Keratinocyte (primary cell): ENCODE measurements at regions not wholly inside any gene's neighbourhood (a gene's known extent, or its start where the extent isn't known, plus 50 kb on each side); places are given as distances from the start of the nearest gene placed in this dataset.
A peak's percentile ranks its signal among the peaks of the same experiment; 100 is the strongest.

Experiments
- DNase-seq: peaks from one replicate; pipeline ENCODE4 v3.0.0-alpha.2; 2011; ENCODE audit warnings: low read depth, missing footprints, low spot score
- FAIRE-seq: peaks from 2 replicates; lab custom pipeline; 2011; peaks lifted over from hg19 to GRCh38; lab: Jason Lieb, UNC
- H2AFZ ChIP-seq: 2 replicates; pipeline ENCODE4 v1.6.0; 2012; ENCODE audit warnings: low read length, control low read depth, inconsistent platforms; ENCODE audit not compliant: control insufficient read depth
- H3K27ac ChIP-seq: 2 replicates; pipeline ENCODE4 v1.5.1; 2011; ENCODE audit warnings: low read length; ENCODE audit not compliant: control insufficient read depth, insufficient read depth
- H3K27me3 ChIP-seq: 3 replicates; pipeline ENCODE4 v1.6.0; 2011; ENCODE audit warnings: low read length; ENCODE audit not compliant: control insufficient read depth, insufficient read depth; ENCODE audit errors: extremely low read depth
- H3K36me3 ChIP-seq, 2 experiments: 2 replicates in 1 of 2; 3 replicates in 1 of 2; pipeline ENCODE4 v1.5.1; 2011; ENCODE audit warnings: low read length in 2 of 2, mild to moderate bottlenecking in 1 of 2; ENCODE audit not compliant: control insufficient read depth in 2 of 2, insufficient read depth in 2 of 2; ENCODE audit errors: extremely low read depth in 1 of 2
- H3K4me1 ChIP-seq: 3 replicates; pipeline ENCODE4 v1.5.1; 2011; ENCODE audit warnings: low read length; ENCODE audit not compliant: control insufficient read depth, insufficient read depth; ENCODE audit errors: extremely low read depth
- H3K4me2 ChIP-seq: 3 replicates; pipeline ENCODE4 v1.6.0; 2011; ENCODE audit warnings: low read depth, low read length; ENCODE audit not compliant: control insufficient read depth, insufficient read depth; ENCODE audit errors: extremely low read depth
- H3K4me3 ChIP-seq, 3 experiments: fragments of 200-600 bp in 1 of 3; sonication (generic) in 1 of 3; 2 replicates in 2 of 3; 3 replicates in 1 of 3; pipeline ENCODE4 v1.5.1; 2011 to 2016; ENCODE audit warnings: low read length in 3 of 3, mild to moderate bottlenecking in 3 of 3, control low read depth in 2 of 3, inconsistent platforms in 1 of 3, low read depth in 1 of 3, mixed read lengths in 1 of 3, mixed run types in 1 of 3, moderate library complexity in 1 of 3; ENCODE audit not compliant: control insufficient read depth in 2 of 3, insufficient read depth in 2 of 3; ENCODE audit errors: extremely low read depth in 1 of 3
- H3K79me2 ChIP-seq: 2 replicates; pipeline ENCODE4 v1.6.0; 2012; ENCODE audit warnings: low read length; ENCODE audit not compliant: control insufficient read depth, insufficient read depth
- H3K9ac ChIP-seq: 3 replicates; pipeline ENCODE4 v1.6.0; 2011; ENCODE audit warnings: low read length; ENCODE audit not compliant: control insufficient read depth, insufficient read depth; ENCODE audit errors: extremely low read depth
- H3K9me1 ChIP-seq: 3 replicates; pipeline ENCODE4 v1.6.0; 2011; ENCODE audit warnings: low read length; ENCODE audit not compliant: control insufficient read depth, insufficient read depth; ENCODE audit errors: extremely low read depth
- H3K9me3 ChIP-seq: 2 replicates; pipeline ENCODE4 v1.5.1; 2012; ENCODE audit warnings: low read depth, low read length; ENCODE audit not compliant: control insufficient read depth
- H4K20me1 ChIP-seq: 3 replicates; pipeline ENCODE4 v1.6.0; 2011; ENCODE audit warnings: low read length; ENCODE audit not compliant: control insufficient read depth, insufficient read depth; ENCODE audit errors: extremely low read depth
- CTCF ChIP-seq, 3 experiments: IDR thresholded peaks in 1 of 3; conservative IDR thresholded peaks in 1 of 3; optimal IDR thresholded peaks in 1 of 3; 2 replicates in 2 of 3; 3 replicates in 1 of 3; pipeline versions ENCODE3 to v1.5.1; 2011; ENCODE audit warnings: low read length in 3 of 3, mild to moderate bottlenecking in 3 of 3, moderate library complexity in 2 of 3, control low read depth in 1 of 3, inconsistent platforms in 1 of 3; ENCODE audit not compliant: insufficient read depth in 2 of 3; ENCODE audit errors: extremely low read depth in 1 of 3
- EZH2 ChIP-seq: IDR thresholded peaks from one replicate; pipeline ENCODE4 v1.6.1; 2012; ENCODE audit warnings: inconsistent platforms, mild to moderate bottlenecking, low read length, moderate library complexity
- dilution Hi-C: fragments of 300-500 bp; cut with MboI; formaldehyde crosslinking; loops from one replicate; pipeline ENCODE4 v1.7.0; 2020; ENCODE audit warnings: low sequenced_read_pairs; ENCODE audit not compliant: extremely low pct_ligation_motif_present

GRCh38 chr4:20194123-20195013 is 57.3 kb upstream of the SLIT2 start:
- peak; percentile 26 for DNase-seq
- H3K27me3 ChIP-seq: no peaks in the 10 kb centered on the region
- H3K9me3 ChIP-seq: no peaks in the 10 kb centered on the region
- peak overlapping the region; percentile 21 for H2AFZ ChIP-seq
- H3K4me3 ChIP-seq: no peak overlapping the region
- no peaks in the 10 kb centered on the region for H3K79me2 ChIP-seq
- no peaks in the 10 kb centered on the region for H4K20me1 ChIP-seq
- H3K9me1 ChIP-seq: no peaks in the 10 kb centered on the region
- peak overlapping the region; percentile 52 for H3K4me2 ChIP-seq
- TF ChIP-seq CTCF (optimal IDR thresholded peaks at IDR 0.05 in 1 of 3, IDR thresholded peaks at IDR 0.05 in 1 of 3, conservative IDR thresholded peaks at IDR 0.05 in 1 of 3; ENCODE audit: extremely low read depth in 1 of 3, insufficient read depth in 2 of 3, low read length in 3 of 3): no peak
- peaks cover 36% of the 10 kb centered on the region for H3K4me1 ChIP-seq
- FAIRE-seq: no peak
- H3K9ac ChIP-seq: peak overlapping the region; percentile 7
- no peaks in the 10 kb centered on the region for H3K36me3 ChIP-seq
- peak overlapping the region; percentile 82 for H3K27ac ChIP-seq
- dilution Hi-C loops: no loop called here

GRCh38 chr4:20193141-20193936 is 58.4 kb upstream of the SLIT2 start:
- H3K79me2 ChIP-seq: no peaks in the 10 kb centered on the region
- H3K27me3 ChIP-seq: no peaks in the 10 kb centered on the region
- no peaks in the 10 kb centered on the region for H3K9me3 ChIP-seq
- H3K36me3 ChIP-seq: no peaks in the 10 kb centered on the region
- peak overlapping the region; percentile 58 for H2AFZ ChIP-seq
- peak; percentile 83 for FAIRE-seq
- no peak overlapping the region for H3K4me3 ChIP-seq
- H3K4me2 ChIP-seq: peak overlapping the region; percentile 52
- TF ChIP-seq EZH2 (no peak), CTCF (optimal IDR thresholded peaks at IDR 0.05 in 1 of 3, IDR thresholded peaks at IDR 0.05 in 1 of 3, conservative IDR thresholded peaks at IDR 0.05 in 1 of 3; ENCODE audit: extremely low read depth in 1 of 3, insufficient read depth in 2 of 3, low read length in 3 of 3) (no peak)
- no peaks in the 10 kb centered on the region for H3K9me1 ChIP-seq
- peak overlapping the region; percentile 31 for H3K9ac ChIP-seq
- dilution Hi-C loops: no loop called here
- H4K20me1 ChIP-seq: no peaks in the 10 kb centered on the region
- peak overlapping the region; percentile 82 for H3K27ac ChIP-seq
- peak; percentile 41 for DNase-seq
- H3K4me1 ChIP-seq: peaks cover 36% of the 10 kb centered on the region
